GM12878 (cell line): ENCODE measurements at regions not wholly inside any gene's neighbourhood (a gene's known extent, or its start where the extent isn't known, plus 50 kb on each side); places are given as distances from the start of the nearest gene placed in this dataset.

Experiments used
- ATAC-seq: fragments of 200-7000 bp; cut with Tn5 transposase; 3 replicates; pipeline ENCODE4 v1.9.1; 2020; ENCODE audit warnings: mild to moderate bottlenecking, moderate library complexity
- BruUV-seq: library from RNA; stranded (reverse); fragments of 400-500 nt; replicated peaks from 2 replicates; lab custom pipeline; 2021; lab: Mats Ljungman, UMichigan
- CTCF ChIA-PET: fragments of 300-600 bp; sonication (Branson Sonifier 250); formaldehyde crosslinking; extraction: SDS; loops from one replicate; lab custom pipeline; 2021; ENCODE audit warnings: inconsistent platforms; lab: Yijun Ruan, JAX
- POLR2A ChIA-PET: fragments of 350-600 bp; formaldehyde crosslinking; extraction: SDS; loops from one replicate; lab custom pipeline; 2021; ENCODE audit warnings: inconsistent platforms; lab: Charles Lee
- RAD21 ChIA-PET: fragments of 300-600 bp; sonication (Branson Sonifier 250); formaldehyde crosslinking; loops from one replicate; lab custom pipeline; 2023; ENCODE audit warnings: antibody characterized with exemption; ENCODE audit not compliant: unreplicated experiment; lab: Charles Lee
- SMC1A ChIA-PET: fragments of 300-600 bp; sonication (Branson Sonifier 250); formaldehyde crosslinking; loops from one replicate; lab custom pipeline; 2023; ENCODE audit not compliant: unreplicated experiment, uncharacterized antibody; lab: Charles Lee
- DNase-seq: peaks from one replicate; pipeline ENCODE4 v3.0.0-alpha.2; 2011; ENCODE audit warnings: low read depth, low spot score
- FAIRE-seq: peaks from 3 replicates; lab custom pipeline; 2011; peaks lifted over from hg19 to GRCh38; lab: Jason Lieb, UNC
- H2AFZ ChIP-seq: 2 replicates; pipeline ENCODE4 v1.6.0; 2011; ENCODE audit warnings: low read depth, low read length, control low read depth; ENCODE audit not compliant: control insufficient read depth
- H3K27ac ChIP-seq: 2 replicates; pipeline ENCODE4 v1.5.1; 2011; ENCODE audit warnings: control low read depth; ENCODE audit not compliant: control insufficient read depth, insufficient read depth
- H3K27me3 ChIP-seq, 2 experiments: replicated peaks in 1 of 2; 2 replicates each; pipeline versions ENCODE4 v1.6.0 to v1.6.1; 2011; ENCODE audit warnings: low read length in 1 of 2; ENCODE audit not compliant: control insufficient read depth in 2 of 2, insufficient read depth in 2 of 2
- H3K36me3 ChIP-seq, 2 experiments: 2 replicates each; pipeline ENCODE4 v1.5.1; 2011; ENCODE audit warnings: low read length in 1 of 2; ENCODE audit not compliant: control insufficient read depth in 2 of 2, insufficient read depth in 2 of 2
- H3K4me1 ChIP-seq: 2 replicates; pipeline ENCODE4 v1.6.1; 2011; ENCODE audit warnings: mild to moderate bottlenecking, low read length, moderate library complexity, mixed read lengths; ENCODE audit not compliant: control insufficient read depth, insufficient read depth
- H3K4me2 ChIP-seq: 2 replicates; pipeline ENCODE4 v1.6.0; 2011; ENCODE audit warnings: control low read depth; ENCODE audit not compliant: control insufficient read depth, insufficient read depth
- H3K4me3 ChIP-seq: fragments of 200-600 bp; sonication (generic); 2 replicates; pipeline ENCODE4 v1.5.1; 2016
- H3K79me2 ChIP-seq: 2 replicates; pipeline ENCODE4 v1.6.0; 2011; ENCODE audit warnings: low read length; ENCODE audit not compliant: control insufficient read depth, insufficient read depth
- H3K9ac ChIP-seq: 2 replicates; pipeline ENCODE4 v1.8.0; 2011; ENCODE audit warnings: low read length, control low read depth, mixed read lengths; ENCODE audit not compliant: control insufficient read depth, insufficient read depth
- H3K9me3 ChIP-seq: replicated peaks from 3 replicates; pipeline ENCODE4 v1.5.1; 2011; ENCODE audit warnings: mild to moderate bottlenecking, low read length; ENCODE audit not compliant: control insufficient read depth, insufficient read depth
- H4K20me1 ChIP-seq: 2 replicates; pipeline ENCODE4 v1.6.0; 2011; ENCODE audit not compliant: control insufficient read depth, insufficient read depth
- IKZF1 ChIP-seq: fragments of 450-650 bp; conservative IDR thresholded peaks from 2 replicates; pipeline ENCODE4 v1.6.1; 2017; ENCODE audit warnings: antibody characterized with exemption, mild to moderate bottlenecking
- MEF2B ChIP-seq: fragments of 450-650 bp; IDR thresholded peaks from 2 replicates; pipeline ENCODE4 v1.6.1; 2018; ENCODE audit warnings: mild to moderate bottlenecking, moderate library complexity; ENCODE audit not compliant: partially characterized antibody, poor library complexity, severe bottlenecking
- SIX5 ChIP-seq: IDR thresholded peaks from 2 replicates; pipeline ENCODE4 v1.6.1; 2011; ENCODE audit warnings: mild to moderate bottlenecking, low read depth, low read length, moderate library complexity; ENCODE audit not compliant: severe bottlenecking
- SMARCA5 ChIP-seq: fragments of 450-650 bp; IDR thresholded peaks from 2 replicates; pipeline ENCODE4 v1.6.1; 2017; ENCODE audit warnings: mild to moderate bottlenecking
- SPI1 ChIP-seq: IDR thresholded peaks from 2 replicates; pipeline ENCODE4 v1.6.1; 2011; ENCODE audit warnings: low read depth, mild to moderate bottlenecking, low read length, moderate library complexity, borderline replicate concordance; ENCODE audit not compliant: insufficient read depth
- TAF1 ChIP-seq: IDR thresholded peaks from 2 replicates; pipeline ENCODE4 v1.6.1; 2011; ENCODE audit warnings: mild to moderate bottlenecking, low read depth, low read length, borderline replicate concordance
- TARDBP ChIP-seq: IDR thresholded peaks from 2 replicates; pipeline ENCODE4 v1.6.1; 2016; ENCODE audit warnings: borderline replicate concordance
- WGBS: methylation state at CpG from one replicate; pipeline ENCODE4 v1.1.6; 2016; ENCODE audit warnings: low lambda C conversion rate; ENCODE audit not compliant: insufficient replicate concordance, insufficient coverage; ENCODE audit errors: missing lambda C conversion rate; 5-methylcytosine and 5-hydroxymethylcytosine counted together
- in situ Hi-C: fragments of 300-500 bp; cut with MboI; formaldehyde crosslinking; loops from 9 replicates; pipeline ENCODE4 v1.14.3; 2018; ENCODE audit warnings: mixed read lengths
- intact Hi-C: fragments of 100-400 bp; cut with micrococcal nuclease; formaldehyde crosslinking; loops from one replicate; pipeline ENCODE4 v1.14.2; 2022; ENCODE audit not compliant: unreplicated experiment
- TF ChIP-seq, protein P1 (sequence below): IDR thresholded peaks from 2 replicates; pipeline ENCODE4 v1.6.1; 2011; ENCODE audit warnings: low read depth, low read length, improper control_type of control experiment, borderline replicate concordance

DNA sequence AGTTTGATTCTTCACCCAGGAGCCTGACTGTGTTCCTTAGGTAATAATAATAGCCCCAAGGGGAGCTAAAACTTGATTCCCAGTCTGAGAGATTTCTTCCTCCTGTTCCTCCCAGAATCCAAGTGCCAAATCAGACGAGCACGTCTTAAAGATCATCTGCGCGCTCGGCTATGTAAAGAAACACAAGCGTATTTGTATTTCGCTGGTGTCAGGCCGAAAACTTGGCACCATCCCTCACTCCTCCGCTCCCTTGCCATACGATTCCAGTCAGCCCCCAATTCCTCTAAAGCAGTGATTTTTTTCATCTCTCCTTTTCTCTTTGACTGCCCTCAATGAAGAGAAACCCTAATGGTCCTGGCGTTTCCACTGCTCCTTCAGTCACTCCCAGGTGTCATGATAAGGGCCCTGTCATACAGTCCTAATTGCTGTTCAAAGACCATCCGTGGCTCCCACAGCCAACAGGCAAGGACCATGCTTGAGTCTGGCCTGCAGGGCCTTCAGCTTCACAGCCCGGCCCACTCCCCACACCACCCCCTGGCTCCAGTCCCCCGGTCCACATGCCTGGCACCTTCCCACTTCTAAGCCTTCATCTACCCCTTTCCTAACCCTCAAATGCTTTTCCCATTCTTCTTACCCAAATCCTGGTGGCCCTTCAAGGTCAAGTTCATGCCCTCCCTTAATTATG, 130.8 kb upstream of the ID2 start:
- BruUV-seq: no TSS peak
- no peak for ATAC-seq

More for the DNA sequence above, 130.8 kb upstream of the ID2 start:
- intact Hi-C loops: no loop called here
- H3K36me3 ChIP-seq: no peaks in the 10 kb centered on the region
- H3K79me2 ChIP-seq: no peaks in the 10 kb centered on the region
- DNase-seq: no peak
- ChIA-PET RAD21 (interaction anchor here (1.1 to 3.1 kb wide), 6 partner anchors 22 to 131 kb away, joined by 3 to 42 read pairs (median 8); partner anchors contain the start of gene ID2), SMC1A (interaction anchor here (1.0 to 6.8 kb wide), 7 partner anchors 12 to 131 kb away, joined by 3 to 67 read pairs (median 7); partner anchors contain the start of gene ID2)
- H3K27ac ChIP-seq: no peak overlapping the region
- in situ Hi-C loops: no loop called here
- H3K4me1 ChIP-seq: peaks cover 18% of the 10 kb centered on the region
- H3K9ac ChIP-seq: no peak overlapping the region
- H2AFZ ChIP-seq: no peak overlapping the region
- TF ChIP-seq MEF2B (no peak), TARDBP (no peak), SIX5 (no peak), IKZF1 (no peak), SPI1 (no peak), TAF1 (no peak), SMARCA5 (no peak)
- TF ChIP-seq, protein P1, sequence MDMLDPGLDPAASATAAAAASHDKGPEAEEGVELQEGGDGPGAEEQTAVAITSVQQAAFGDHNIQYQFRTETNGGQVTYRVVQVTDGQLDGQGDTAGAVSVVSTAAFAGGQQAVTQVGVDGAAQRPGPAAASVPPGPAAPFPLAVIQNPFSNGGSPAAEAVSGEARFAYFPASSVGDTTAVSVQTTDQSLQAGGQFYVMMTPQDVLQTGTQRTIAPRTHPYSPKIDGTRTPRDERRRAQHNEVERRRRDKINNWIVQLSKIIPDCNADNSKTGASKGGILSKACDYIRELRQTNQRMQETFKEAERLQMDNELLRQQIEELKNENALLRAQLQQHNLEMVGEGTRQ: no peak
- TF ChIP-seq, all 136 proteins: peak for 0
- Histone ChIP-seq H3K4me2 (no peak overlapping the region), H4K20me1 (no peaks in the 10 kb centered on the region), H3K4me3 (no peak overlapping the region), H3K27me3 (no peaks in the 10 kb centered on the region), H3K9me3 (no peaks in the 10 kb centered on the region; the same call in 2 of the 3 replicates)
- ChIA-PET POLR2A (interaction anchor here (0.6 to 5.0 kb wide), 4 partner anchors 23 to 130 kb away, joined by 3 to 58 read pairs (median 7); partner anchors contain the start of gene ID2), CTCF (interaction anchor here (0.7 to 1.3 kb wide), 2 partner anchors 33 to 248 kb away, joined by 3 read pairs; no protein-coding TSS in a partner anchor)
- FAIRE-seq: no peak
- WGBS: 91% methylated on average over 14 of the region's 14 CpGs
